Activated CD4-positive, alpha-beta T cell treated with anti-CD3 and anti-CD28 coated beads for 36 hours (primary cell): ENCODE measurements at regions not wholly inside any gene's neighbourhood (a gene's known extent, or its start where the extent isn't known, plus 50 kb on each side); places are given as distances from the start of the nearest gene placed in this dataset.

Experiments used
- ATAC-seq: fragments of 200-7000 bp; cut with Tn5 transposase; one replicate; pipeline ENCODE4 v1.10.0; 2021; ENCODE audit warnings: mild to moderate bottlenecking, moderate library complexity
- CTCF ChIA-PET: fragments of 350-600 bp; sonication (Branson Sonifier 250); formaldehyde crosslinking; loops from one replicate; lab custom pipeline; 2021; ENCODE audit warnings: antibody characterized with exemption; lab: Charles Lee
- POLR2A ChIA-PET: fragments of 350-600 bp; sonication (Branson Sonifier 250); formaldehyde crosslinking; loops from one replicate; lab custom pipeline; 2021; ENCODE audit warnings: antibody characterized with exemption, inconsistent platforms; lab: Charles Lee
- DNase-seq: peaks from one replicate; pipeline ENCODE4 v3.0.0-alpha.2; 2020
- H3K27ac Mint-ChIP-seq: one replicate; pipeline ENCODE4 v1.8.0; 2021; ENCODE audit warnings: mixed read lengths
- H3K27me3 Mint-ChIP-seq: one replicate; pipeline ENCODE4 v1.8.0; 2021; ENCODE audit warnings: mixed read lengths
- H3K36me3 Mint-ChIP-seq: one replicate; pipeline ENCODE4 v1.8.0; 2021; ENCODE audit warnings: low read depth, mixed read lengths
- H3K4me1 Mint-ChIP-seq: one replicate; pipeline ENCODE4 v1.8.0; 2021; ENCODE audit warnings: mixed read lengths
- H3K4me3 Mint-ChIP-seq: one replicate; pipeline ENCODE4 v1.8.0; 2021; ENCODE audit warnings: mild to moderate bottlenecking, moderate library complexity, mixed read lengths
- H3K9me3 Mint-ChIP-seq: one replicate; pipeline ENCODE4 v1.8.0; 2021; ENCODE audit warnings: low read depth, mixed read lengths
- intact Hi-C, 2 experiments: fragments of 100-400 bp; cut with DNase I in 1 of 2; cut with micrococcal nuclease in 1 of 2; formaldehyde crosslinking; loops; one replicate each; pipeline versions ENCODE4 v1.14.2 to v1.15.1; 2022 to 2024; cut with DNase I, micrococcal nuclease

GRCh38 chr6:147793871-147794643 is 285.6 kb downstream of the SAMD5 start:
- Mint-ChIP-seq H3K27me3 (no peaks in the 10 kb centered on the region), H3K4me3 (no peak overlapping the region), H3K9me3 (peaks cover 2% of the 10 kb centered on the region), H3K36me3 (no peaks in the 10 kb centered on the region), H3K27ac (no peak overlapping the region), H3K4me1 (no peaks in the 10 kb centered on the region)
- no peak for DNase-seq
- intact Hi-C loops: no loop called here
- ChIA-PET POLR2A (no interaction called here), CTCF (no interaction called here)
- no peak for ATAC-seq

DNA sequence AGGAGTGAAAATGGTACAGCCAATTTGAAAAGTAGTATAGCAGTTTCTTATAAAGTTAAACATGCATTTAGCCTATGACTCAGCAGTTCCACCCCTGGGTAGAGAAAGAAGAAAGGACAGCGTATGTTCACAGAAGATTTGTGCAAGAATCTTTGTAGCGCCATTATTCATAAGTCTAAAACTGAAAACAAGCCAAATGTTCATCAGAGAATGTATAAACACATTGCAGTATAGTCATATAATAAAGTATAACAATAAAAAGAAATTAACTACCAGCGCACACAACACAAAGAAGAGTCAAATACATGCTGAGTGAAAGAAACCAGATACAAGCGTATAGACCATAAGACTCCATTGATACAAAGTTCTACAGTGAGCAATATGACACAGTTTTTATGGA is 294.0 kb downstream of the SAMD5 start:
- Mint-ChIP-seq H3K27ac (no peak overlapping the region), H3K9me3 (peaks cover 10% of the 10 kb centered on the region)
- POLR2A ChIA-PET: no interaction called here

DNA sequence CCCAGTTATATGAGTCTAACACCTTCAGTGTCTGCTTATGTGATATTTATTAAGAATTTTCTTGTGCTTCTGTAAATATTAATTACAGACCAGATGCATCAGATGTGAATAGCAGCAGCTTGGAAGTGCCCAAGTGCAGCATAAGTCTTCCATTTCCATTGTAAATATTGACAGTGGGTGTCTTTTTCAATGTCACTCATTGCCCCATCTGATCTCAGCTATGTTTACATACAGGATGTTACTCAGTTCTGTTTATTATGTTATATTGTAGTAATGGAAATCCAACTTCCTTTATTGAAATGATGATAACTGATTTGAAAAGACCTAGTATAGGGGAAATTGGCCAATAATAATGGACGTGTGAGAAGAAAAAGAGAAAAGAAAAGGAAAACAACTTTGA is 296.7 kb downstream of the SAMD5 start:
- Mint-ChIP-seq H3K4me1 (no peaks in the 10 kb centered on the region), H3K36me3 (no peaks in the 10 kb centered on the region)
- POLR2A ChIA-PET: no interaction called here

More for the DNA sequence above, 294.0 kb downstream of the SAMD5 start:
- H3K4me3 Mint-ChIP-seq: no peak overlapping the region
- DNase-seq (no peak), ATAC-seq (no peak)
- CTCF ChIA-PET: no interaction called here
- H3K4me1 Mint-ChIP-seq: no peaks in the 10 kb centered on the region
- H3K27me3 Mint-ChIP-seq: no peaks in the 10 kb centered on the region
- intact Hi-C loops: no loop called here
- no peaks in the 10 kb centered on the region for H3K36me3 Mint-ChIP-seq

GRCh38 chr6:147806697-147807096 is 298.2 kb downstream of the SAMD5 start:
- DNase-seq: no peak
- H3K36me3 Mint-ChIP-seq: no peaks in the 10 kb centered on the region
- H3K27me3 Mint-ChIP-seq: no peaks in the 10 kb centered on the region
- no peaks in the 10 kb centered on the region for H3K4me1 Mint-ChIP-seq
- intact Hi-C loops: no loop called here
- ATAC-seq: no peak
- POLR2A ChIA-PET: no interaction called here
- H3K4me3 Mint-ChIP-seq: no peak overlapping the region
- no peak overlapping the region for H3K27ac Mint-ChIP-seq
- CTCF ChIA-PET: no interaction called here
- peaks cover 10% of the 10 kb centered on the region for H3K9me3 Mint-ChIP-seq

More for the DNA sequence above, 296.7 kb downstream of the SAMD5 start:
- Mint-ChIP-seq H3K27me3 (no peaks in the 10 kb centered on the region), H3K4me3 (no peak overlapping the region), H3K27ac (no peak overlapping the region), H3K9me3 (peaks cover 10% of the 10 kb centered on the region)
- intact Hi-C loops: no loop called here
- DNase-seq (no peak), ATAC-seq (no peak)
- CTCF ChIA-PET: no interaction called here

DNA sequence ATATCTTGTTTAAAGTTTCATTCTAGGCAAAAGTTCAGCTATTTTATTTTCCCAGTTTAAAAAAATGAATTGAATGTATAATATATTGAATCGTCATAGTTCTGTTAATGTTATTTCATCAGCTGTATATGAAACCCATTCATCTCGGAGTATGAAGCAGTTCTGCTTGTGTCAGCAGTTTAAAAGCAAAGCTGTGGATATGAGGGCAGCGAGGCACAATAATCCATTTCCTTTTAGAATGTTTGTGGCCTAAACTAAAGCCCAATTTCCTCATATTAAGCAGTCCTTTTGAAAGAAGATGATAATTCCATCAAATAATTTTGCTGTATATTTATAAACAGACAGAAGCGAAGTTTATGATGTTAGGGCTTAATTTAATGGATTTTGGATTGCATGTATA is 300.1 kb downstream of the SAMD5 start:
- intact Hi-C loops: no loop called here
- no peak overlapping the region for H3K4me3 Mint-ChIP-seq
- no peaks in the 10 kb centered on the region for H3K27me3 Mint-ChIP-seq
- H3K36me3 Mint-ChIP-seq: no peaks in the 10 kb centered on the region
- H3K4me1 Mint-ChIP-seq: no peaks in the 10 kb centered on the region
- DNase-seq: no peak
- POLR2A ChIA-PET: no interaction called here
- no peak overlapping the region for H3K27ac Mint-ChIP-seq
- CTCF ChIA-PET: no interaction called here
- no peak for ATAC-seq
- H3K9me3 Mint-ChIP-seq: peaks cover 10% of the 10 kb centered on the region

- DNase-seq (no peak), ATAC-seq (no peak)
- Mint-ChIP-seq H3K36me3 (no peaks in the 10 kb centered on the region), H3K4me3 (no peak overlapping the region), H3K27me3 (peaks cover 2% of the 10 kb centered on the region), H3K4me1 (no peaks in the 10 kb centered on the region), H3K27ac (no peak overlapping the region), H3K9me3 (no peaks in the 10 kb centered on the region)
- POLR2A ChIA-PET: no interaction called here
- intact Hi-C loops: no loop called here
- CTCF ChIA-PET: no interaction called here
These were observed 303.6 kb downstream of the SAMD5 start for GRCh38 chr6:147811913-147812629.

DNA sequence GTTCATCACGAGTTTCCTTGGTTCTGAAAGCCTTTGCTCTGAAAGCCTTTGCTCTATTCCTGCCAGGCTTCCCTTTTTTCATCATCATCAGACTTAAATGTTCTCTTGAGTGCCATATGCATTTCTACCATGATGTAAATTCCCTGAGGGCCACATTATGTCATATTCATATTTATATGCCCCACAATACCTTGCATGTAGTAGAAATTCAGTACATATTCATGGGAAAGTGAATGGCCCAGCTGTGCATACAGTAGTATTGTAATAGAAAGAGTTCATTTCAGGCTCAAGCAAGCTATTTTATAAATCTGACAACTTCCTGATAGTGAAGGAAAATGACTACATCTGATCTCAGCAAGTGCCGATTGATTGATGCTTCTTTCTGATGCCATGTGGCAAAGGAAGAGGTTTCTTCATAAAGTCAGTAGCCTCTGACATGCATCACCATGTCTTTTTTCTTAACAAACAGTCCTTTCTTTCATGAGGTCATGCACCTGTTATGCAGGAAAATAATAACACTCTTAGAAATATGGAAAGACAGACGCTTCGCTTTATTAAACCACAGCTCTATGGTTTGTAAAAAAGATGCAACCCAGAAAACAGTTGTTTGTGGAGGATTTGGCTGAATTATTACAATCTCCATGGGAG is 308.7 kb downstream of the SAMD5 start:
- DNase-seq: no peak
- ChIA-PET POLR2A (no interaction called here), CTCF (no interaction called here)
- intact Hi-C loops: no loop called here
- H3K4me3 Mint-ChIP-seq: no peak overlapping the region
- no peak overlapping the region for H3K27ac Mint-ChIP-seq
- peaks cover 2% of the 10 kb centered on the region for H3K27me3 Mint-ChIP-seq
- H3K9me3 Mint-ChIP-seq: no peaks in the 10 kb centered on the region
- no peaks in the 10 kb centered on the region for H3K4me1 Mint-ChIP-seq
- no peak for ATAC-seq
- H3K36me3 Mint-ChIP-seq: no peaks in the 10 kb centered on the region

GRCh38 chr6:147820520-147820919 is 312.0 kb downstream of the SAMD5 start:
- intact Hi-C loops: no loop called here
- Mint-ChIP-seq H3K9me3 (no peaks in the 10 kb centered on the region), H3K4me3 (no peak overlapping the region), H3K36me3 (no peaks in the 10 kb centered on the region), H3K4me1 (no peaks in the 10 kb centered on the region), H3K27ac (no peak overlapping the region), H3K27me3 (no peaks in the 10 kb centered on the region)
- ATAC-seq (no peak), DNase-seq (no peak)
- ChIA-PET CTCF (no interaction called here), POLR2A (no interaction called here)

DNA sequence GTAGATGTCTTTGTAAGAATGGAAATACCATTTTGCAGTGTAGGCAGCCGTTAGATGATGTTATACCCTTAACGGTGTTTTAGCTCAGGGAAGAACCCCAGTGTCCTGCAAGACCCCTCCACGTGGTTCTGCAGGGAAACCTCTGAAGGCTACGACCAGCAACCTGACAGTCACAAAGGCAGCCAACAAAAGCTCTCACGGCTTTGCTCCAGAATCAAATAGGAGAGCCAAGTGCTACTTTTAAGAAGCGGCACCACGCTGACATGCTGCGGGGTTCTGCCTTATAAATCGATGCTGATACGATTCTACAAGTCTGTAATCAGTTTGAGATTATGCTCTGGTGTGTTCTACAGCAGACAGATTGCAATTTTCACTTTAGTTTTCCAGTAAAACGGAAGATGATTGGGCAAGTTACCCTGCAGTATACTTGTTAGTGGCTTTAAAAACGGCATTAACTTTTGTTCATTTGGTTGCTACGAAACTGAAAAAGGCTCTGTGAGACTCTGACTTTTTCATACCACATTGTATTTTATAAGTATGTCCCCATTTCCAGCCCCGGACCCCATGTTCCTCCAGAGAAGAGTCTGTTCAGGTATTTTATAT is 312.9 kb downstream of the SAMD5 start:
- Mint-ChIP-seq H3K4me1 (no peaks in the 10 kb centered on the region), H3K4me3 (no peak overlapping the region), H3K27ac (no peak overlapping the region), H3K27me3 (no peaks in the 10 kb centered on the region), H3K9me3 (no peaks in the 10 kb centered on the region), H3K36me3 (no peaks in the 10 kb centered on the region)
- ChIA-PET POLR2A (no interaction called here), CTCF (no interaction called here)
- DNase-seq: no peak
- intact Hi-C loops: no loop called here
- ATAC-seq: no peak

DNA sequence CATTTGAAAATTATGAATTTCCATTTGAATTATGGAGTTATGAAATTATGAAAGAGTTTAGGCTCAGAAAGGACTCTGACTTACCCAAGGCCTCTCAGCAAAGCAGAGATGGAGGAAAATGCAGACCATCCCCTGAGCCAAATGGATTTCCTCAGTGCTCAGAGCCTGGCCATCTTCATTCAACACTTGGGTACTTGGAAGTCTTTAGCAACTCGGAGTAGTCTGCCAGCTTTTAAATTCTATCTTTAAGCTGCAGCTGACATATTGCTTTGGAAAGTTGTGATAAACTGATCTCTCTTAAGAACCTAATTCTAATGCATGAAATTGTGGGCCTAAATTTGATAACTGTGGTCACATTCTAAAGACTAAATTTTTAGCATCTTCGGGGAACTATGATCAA is 315.4 kb downstream of the SAMD5 start:
- intact Hi-C loops: no loop called here
- Mint-ChIP-seq H3K36me3 (no peaks in the 10 kb centered on the region), H3K4me1 (no peaks in the 10 kb centered on the region), H3K4me3 (no peak overlapping the region), H3K27ac (no peak overlapping the region), H3K27me3 (no peaks in the 10 kb centered on the region), H3K9me3 (no peaks in the 10 kb centered on the region)
- CTCF ChIA-PET: no interaction called here
- ATAC-seq (no peak), DNase-seq (no peak)
- POLR2A ChIA-PET: no interaction called here

DNA sequence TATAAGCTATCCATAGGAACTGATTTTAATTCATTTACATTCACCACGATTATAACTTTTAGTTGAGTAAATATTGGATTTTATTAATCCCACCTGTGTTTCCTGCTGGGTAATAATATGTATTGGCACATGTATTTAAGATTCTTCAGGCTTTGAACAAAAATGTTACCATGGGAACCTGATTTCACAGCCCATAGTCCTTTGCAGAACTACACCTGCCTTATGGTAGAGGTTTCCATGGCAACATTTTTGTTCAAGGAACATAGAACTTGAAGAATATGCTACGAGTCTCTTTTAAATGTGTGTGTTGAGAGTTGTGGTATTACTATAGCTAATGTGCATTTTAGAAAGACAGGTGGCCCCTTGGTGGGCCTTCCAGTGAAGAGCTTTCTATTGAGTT is 317.4 kb downstream of the SAMD5 start:
- Mint-ChIP-seq H3K27me3 (no peaks in the 10 kb centered on the region), H3K4me3 (no peak overlapping the region), H3K9me3 (no peaks in the 10 kb centered on the region), H3K4me1 (no peaks in the 10 kb centered on the region), H3K27ac (no peak overlapping the region), H3K36me3 (no peaks in the 10 kb centered on the region)
- ChIA-PET CTCF (no interaction called here), POLR2A (no interaction called here)
- ATAC-seq: no peak
- DNase-seq: no peak
- intact Hi-C loops: no loop called here

DNA sequence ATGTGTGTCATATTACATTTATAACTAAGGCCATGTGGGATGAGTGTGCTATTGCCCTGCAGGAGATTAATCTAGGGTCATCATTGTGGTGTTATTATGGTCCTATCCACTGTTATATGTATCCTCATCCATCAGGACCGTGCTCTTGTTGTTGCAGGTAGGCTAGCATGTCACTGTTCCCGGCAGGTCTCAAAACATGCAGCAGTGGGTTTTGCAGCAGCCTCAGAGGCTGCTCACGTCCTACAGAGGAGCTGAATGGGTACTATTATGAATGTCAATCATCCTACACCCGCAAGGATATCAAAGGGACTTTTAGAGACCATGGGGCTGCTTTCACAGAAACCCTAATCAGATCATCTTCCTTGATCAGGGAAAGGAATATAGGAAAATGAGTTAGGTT is 318.2 kb downstream of the SAMD5 start:
- CTCF ChIA-PET: no interaction called here
- H3K9me3 Mint-ChIP-seq: no peaks in the 10 kb centered on the region
- H3K4me1 Mint-ChIP-seq: no peaks in the 10 kb centered on the region

More for the DNA sequence above, 318.2 kb downstream of the SAMD5 start:
- DNase-seq (no peak), ATAC-seq (no peak)
- peaks cover 2% of the 10 kb centered on the region for H3K27me3 Mint-ChIP-seq
- no peak overlapping the region for H3K4me3 Mint-ChIP-seq
- no peak overlapping the region for H3K27ac Mint-ChIP-seq
- POLR2A ChIA-PET: no interaction called here
- intact Hi-C loops: no loop called here
- H3K36me3 Mint-ChIP-seq: no peaks in the 10 kb centered on the region
